ENCODE measurements at regions not wholly inside any gene's neighbourhood (a gene's known extent, or its start where the extent isn't known, plus 50 kb on each side); places are given as distances from the start of the nearest gene placed in this dataset.

DNA sequence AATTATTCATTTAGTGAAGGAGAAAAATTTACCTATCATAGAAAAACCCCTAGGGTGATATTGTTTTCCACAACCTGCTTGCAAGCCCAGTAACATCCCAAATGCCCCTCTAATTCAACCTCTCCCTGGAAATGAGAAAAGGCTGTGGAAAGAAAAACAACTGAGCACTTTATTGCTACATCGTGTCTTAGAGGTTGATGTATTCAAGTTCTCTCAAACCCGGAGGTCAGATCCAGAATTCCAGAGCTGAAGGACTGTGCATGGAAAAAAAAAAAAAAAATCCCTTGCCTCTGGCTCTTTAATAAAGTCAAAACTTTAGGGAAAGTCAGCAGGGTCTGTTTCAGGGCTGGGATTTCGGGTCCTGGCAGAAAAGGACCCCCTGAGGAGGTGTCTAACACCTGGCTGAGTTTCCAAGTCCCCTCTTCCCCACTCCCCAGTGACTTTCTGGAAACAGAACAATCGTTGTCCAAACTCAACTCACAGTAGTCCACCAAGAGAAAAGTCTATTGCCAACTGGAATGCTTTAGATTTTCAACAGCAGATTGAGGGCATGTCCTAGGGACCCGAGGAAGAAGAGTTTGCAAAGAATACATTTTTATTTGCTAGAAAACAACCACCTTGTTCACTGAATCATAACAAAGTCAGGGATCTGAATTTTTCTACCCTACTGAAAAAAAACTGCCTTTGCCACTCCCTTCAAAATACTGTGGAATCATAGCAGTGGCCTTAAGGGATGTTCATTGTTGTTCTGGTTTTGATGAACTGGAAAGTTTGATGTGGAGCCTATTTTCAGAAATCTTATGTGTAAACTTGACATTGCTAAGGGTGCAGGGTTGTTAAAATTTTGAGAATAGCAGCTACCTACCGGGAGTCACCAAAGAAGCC lies 207.5 kb upstream of the ADAMTS9 start:
- POLR2A ChIA-PET, result no interaction called here
- DNase-seq (ENCODE audit: extremely low spot score), result no peak
- no peak for TF ChIP-seq CTCF (IDR thresholded peaks at IDR 0.05; ENCODE audit: control extremely low read depth, extremely low read depth, low read depth, missing control alignments)
- CTCF ChIA-PET, result no interaction called here

DNA sequence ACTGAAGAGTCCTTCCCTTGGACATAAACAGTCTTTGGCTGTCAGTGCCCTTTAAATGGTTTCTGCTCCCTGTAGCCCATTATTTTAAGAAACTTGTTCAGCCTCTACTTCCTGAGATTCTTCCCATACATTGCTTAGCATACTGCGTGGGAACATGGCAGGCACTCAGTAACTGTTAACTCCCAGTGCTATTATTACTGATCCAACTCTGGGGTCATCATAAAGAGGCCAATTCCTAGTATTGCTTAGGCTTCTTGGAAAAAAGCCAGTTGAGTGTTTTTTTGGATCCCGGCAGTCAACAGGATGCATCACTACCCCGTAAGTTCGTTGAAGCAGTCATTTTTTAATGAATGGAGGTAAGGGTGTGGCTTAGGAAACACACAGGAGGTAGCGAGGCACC lies 206.2 kb upstream of the ADAMTS9 start:
- POLR2A ChIA-PET, result no interaction called here
- CTCF ChIA-PET, result no interaction called here
- TF ChIP-seq CTCF (IDR thresholded peaks at IDR 0.05; ENCODE audit: control extremely low read depth, extremely low read depth, low read depth, missing control alignments), result no peak
- no peak for DNase-seq (ENCODE audit: extremely low spot score)

DNA sequence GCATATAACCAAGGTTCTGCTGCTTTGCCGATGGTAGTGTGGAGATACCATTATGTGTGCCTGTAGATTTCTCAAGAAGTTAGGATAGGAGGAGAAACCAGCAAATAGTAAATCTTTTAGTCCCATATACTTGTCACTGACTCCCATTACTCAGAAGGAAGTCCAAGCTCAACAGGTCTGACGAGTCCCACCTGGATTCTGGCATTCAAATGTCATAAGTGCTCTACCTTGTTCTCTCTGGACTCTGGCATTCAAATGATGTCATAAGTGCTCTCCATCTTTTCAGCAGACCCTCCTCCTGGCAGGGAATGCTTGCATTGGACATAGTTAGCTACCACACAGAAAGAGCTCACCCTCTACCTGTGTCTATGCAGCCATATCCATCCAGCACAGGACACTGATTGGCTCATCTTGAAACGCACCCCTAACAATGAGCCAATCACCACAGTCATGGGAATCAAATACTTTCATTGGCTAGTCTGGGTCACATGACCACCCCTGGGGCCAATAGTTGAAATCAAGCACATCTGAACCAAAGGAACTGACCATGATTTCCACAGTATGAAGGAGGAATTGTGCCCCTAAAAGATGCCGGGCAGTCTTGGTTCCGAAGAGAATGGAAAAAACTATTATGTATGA lies 205.0 kb upstream of the ADAMTS9 start:
- ChIA-PET CTCF (no interaction called here), POLR2A (no interaction called here)
- no peak for TF ChIP-seq CTCF (IDR thresholded peaks at IDR 0.05; ENCODE audit: control extremely low read depth, extremely low read depth, low read depth, missing control alignments)
- no peak for DNase-seq (ENCODE audit: extremely low spot score)

DNA sequence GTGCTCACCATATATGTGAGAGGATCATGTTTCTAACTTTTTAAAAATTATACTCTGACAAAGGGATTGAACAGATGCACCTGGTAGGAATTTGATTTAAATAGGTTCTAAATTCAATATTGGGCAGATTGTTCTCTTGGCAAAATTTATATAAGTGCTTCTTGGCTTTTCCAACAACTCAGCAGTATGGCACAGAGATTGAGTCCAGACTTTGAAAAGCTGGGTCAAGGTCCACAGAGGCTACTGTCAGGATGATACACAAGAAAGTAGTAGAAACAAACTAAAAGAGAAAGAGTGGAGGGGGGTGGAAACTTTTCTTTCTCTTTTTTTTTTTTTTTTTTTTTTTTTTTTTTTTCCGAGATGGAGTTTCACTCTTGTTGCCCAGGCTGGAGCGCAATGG lies 203.2 kb upstream of the ADAMTS9 start:
- no peak for DNase-seq (ENCODE audit: extremely low spot score)
- TF ChIP-seq CTCF (IDR thresholded peaks at IDR 0.05; ENCODE audit: control extremely low read depth, extremely low read depth, low read depth, missing control alignments), result no peak
- ChIA-PET CTCF (interaction anchor here (1.4 kb wide), 1 partner anchor 10 kb away, joined by 3 read pairs; no protein-coding TSS in a partner anchor), POLR2A (no interaction called here)

DNA sequence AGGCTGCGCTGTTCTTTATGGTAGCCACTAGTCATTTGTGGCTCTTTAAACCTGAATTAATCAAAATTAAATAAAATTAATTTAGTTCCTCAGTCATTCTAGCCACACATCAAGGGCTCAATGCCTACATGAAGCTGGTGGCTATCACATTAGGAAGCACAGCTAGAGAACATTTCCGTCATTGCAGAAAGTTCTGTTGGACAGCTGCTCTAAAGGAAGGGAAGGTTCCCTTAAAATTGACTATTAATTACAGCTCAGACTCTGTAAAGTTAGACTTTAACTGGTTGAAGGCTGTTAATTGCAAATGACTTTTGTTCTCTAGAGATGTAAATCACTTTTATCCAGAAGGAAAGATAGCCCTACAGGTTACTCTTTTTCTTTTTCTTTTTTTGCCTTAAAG lies 202.7 kb upstream of the ADAMTS9 start:
- no peak for TF ChIP-seq CTCF (IDR thresholded peaks at IDR 0.05; ENCODE audit: control extremely low read depth, extremely low read depth, low read depth, missing control alignments)
- POLR2A ChIA-PET, result no interaction called here
- no peak for DNase-seq (ENCODE audit: extremely low spot score)
- CTCF ChIA-PET, result interaction anchor here (1.4 kb wide), 1 partner anchor 11 kb away, joined by 3 read pairs; no protein-coding TSS in a partner anchor

DNA sequence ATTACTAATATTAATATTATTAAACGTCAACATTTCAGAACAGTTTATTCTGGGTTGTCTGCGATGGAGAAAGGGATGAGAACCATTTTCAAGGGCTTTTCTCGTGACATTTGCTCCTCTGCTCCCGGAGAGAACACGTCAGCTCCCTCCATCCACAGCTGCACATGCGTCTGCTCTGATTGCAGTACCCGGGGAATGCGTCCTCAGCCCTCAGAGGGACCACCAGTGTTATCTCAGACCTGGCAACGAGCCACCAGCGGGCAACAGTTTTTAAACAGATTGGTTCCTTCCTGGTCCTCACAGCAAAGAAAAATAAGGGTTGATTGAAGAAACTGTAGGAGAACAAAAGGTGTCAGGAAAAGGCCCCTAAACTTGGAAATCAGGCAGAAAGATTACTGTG lies 202.2 kb upstream of the ADAMTS9 start:
- ChIA-PET CTCF (no interaction called here), POLR2A (no interaction called here)
- TF ChIP-seq CTCF (IDR thresholded peaks at IDR 0.05; ENCODE audit: control extremely low read depth, extremely low read depth, low read depth, missing control alignments), result no peak
- no peak for DNase-seq (ENCODE audit: extremely low spot score)

Data from GM10248 (cell line).